Brain microvascular endothelial cell (primary cell): ENCODE measurements at regions not wholly inside any gene's neighbourhood (a gene's known extent, or its start where the extent isn't known, plus 50 kb on each side); places are given as distances from the start of the nearest gene placed in this dataset.

ENCODE experiments used
- DNase-seq: peaks from one replicate; pipeline ENCODE4 v3.0.0-alpha.2; 2020
- H3K27ac ChIP-seq: fragments of 250-450 bp; sonication (Bioruptor Pico); 2 replicates; pipeline ENCODE4 v1.5.1; 2020; ENCODE audit warnings: mild to moderate bottlenecking, moderate library complexity
- H3K27me3 ChIP-seq: fragments of 250-450 bp; sonication (Bioruptor Pico); replicated peaks from 2 replicates; pipeline ENCODE4 v1.5.1; 2020; ENCODE audit warnings: mild to moderate bottlenecking
- H3K36me3 ChIP-seq: fragments of 250-450 bp; sonication (Bioruptor Pico); replicated peaks from 2 replicates; pipeline ENCODE4 v1.5.1; 2020; ENCODE audit warnings: mild to moderate bottlenecking
- H3K4me3 ChIP-seq: 2 replicates; pipeline ENCODE4 v1.5.1; 2011; ENCODE audit warnings: low read depth, mild to moderate bottlenecking, control low read depth, low read length, moderate library complexity
- CTCF ChIP-seq: IDR thresholded peaks from 2 replicates; pipeline ENCODE4 v1.5.1; 2011; ENCODE audit warnings: low read depth, mild to moderate bottlenecking, moderate library complexity, low read length, control low read depth, inconsistent platforms; ENCODE audit errors: missing control alignments
- in situ Hi-C: cut with HindIII; loops from 2 replicates; pipeline ENCODE4 v1.10.0; 2017; ENCODE audit warnings: low sequenced_read_pairs, low pct_ligation_motif_present

- H3K36me3 ChIP-seq = no peaks in the 10 kb centered on the region
- DNase-seq = no peak
- H3K27ac ChIP-seq = no peak overlapping the region
- in situ Hi-C loops = no loop called here
- no peak for TF ChIP-seq CTCF
- H3K4me3 ChIP-seq = no peak overlapping the region
- no peaks in the 10 kb centered on the region for H3K27me3 ChIP-seq
Observed at GRCh38 chr17:77296769-77297409, 156.1 kb downstream of the SEC14L1 start.

- no peak overlapping the region for H3K4me3 ChIP-seq
- DNase-seq = peak; percentile 81
- TF ChIP-seq CTCF = no peak
- in situ Hi-C loops = no loop called here
- H3K27me3 ChIP-seq = no peaks in the 10 kb centered on the region
- H3K36me3 ChIP-seq = no peaks in the 10 kb centered on the region
- peak overlapping the region; percentile 58 for H3K27ac ChIP-seq
Observed at GRCh38 chr17:77297693-77298666, 157.2 kb downstream of the SEC14L1 start.

- Histone ChIP-seq H3K36me3 (no peaks in the 10 kb centered on the region), H3K27ac (peak overlapping the region; percentile 58), H3K4me3 (no peak overlapping the region), H3K27me3 (no peaks in the 10 kb centered on the region)
- DNase-seq = no peak
- in situ Hi-C loops = no loop called here
- TF ChIP-seq CTCF = no peak
Observed at GRCh38 chr17:77298811-77299210, 158.0 kb downstream of the SEC14L1 start.

- no peak for TF ChIP-seq CTCF
- H3K36me3 ChIP-seq = no peaks in the 10 kb centered on the region
- H3K4me3 ChIP-seq = no peak overlapping the region
- DNase-seq = no peak
- in situ Hi-C loops = no loop called here
- no peak overlapping the region for H3K27ac ChIP-seq
- H3K27me3 ChIP-seq = no peaks in the 10 kb centered on the region
Observed at GRCh38 chr17:77299256-77300015, 158.7 kb downstream of the SEC14L1 start.

- in situ Hi-C loops = no loop called here
- H3K4me3 ChIP-seq = no peak overlapping the region
- H3K36me3 ChIP-seq = no peaks in the 10 kb centered on the region
- TF ChIP-seq CTCF = no peak
- no peaks in the 10 kb centered on the region for H3K27me3 ChIP-seq
- DNase-seq = no peak
- no peak overlapping the region for H3K27ac ChIP-seq
Observed at GRCh38 chr17:77300016-77300686, 159.4 kb downstream of the SEC14L1 start.
